ENCODE measurements at regions not wholly inside any gene's neighbourhood (a gene's known extent, or its start where the extent isn't known, plus 50 kb on each side); places are given as distances from the start of the nearest gene placed in this dataset.

GRCh38 chr14:29197557-29197956, 431.0 kb downstream of the FOXG1 start:
- Histone ChIP-seq H3K27ac (no peak overlapping the region), H3K4me3 (ENCODE audit: low read depth, low read length) (no peak overlapping the region), H3K36me3 (replicated peaks) (no peaks in the 10 kb centered on the region), H3K27me3 (replicated peaks) (no peaks in the 10 kb centered on the region)
- no peak for DNase-seq
- in situ Hi-C loops (cut with HindIII; ENCODE audit: low pct_ligation_motif_present, low sequenced_read_pairs) = no loop called here
- TF ChIP-seq CTCF (IDR thresholded peaks at IDR 0.05; ENCODE audit: low read depth, low read length, missing control alignments) = no peak

GRCh38 chr14:29205658-29206057, 439.1 kb downstream of the FOXG1 start:
- no peak overlapping the region for H3K27ac ChIP-seq
- no peak overlapping the region for H3K4me3 ChIP-seq (ENCODE audit: low read depth, low read length)
- TF ChIP-seq CTCF (IDR thresholded peaks at IDR 0.05; ENCODE audit: low read depth, low read length, missing control alignments) = no peak
- H3K27me3 ChIP-seq (replicated peaks) = no peaks in the 10 kb centered on the region
- in situ Hi-C loops (cut with HindIII; ENCODE audit: low pct_ligation_motif_present, low sequenced_read_pairs) = no loop called here
- no peak for DNase-seq
- H3K36me3 ChIP-seq (replicated peaks) = no peaks in the 10 kb centered on the region

GRCh38 chr14:29215853-29216252, 449.3 kb downstream of the FOXG1 start:
- no peak overlapping the region for H3K27ac ChIP-seq
- DNase-seq = no peak
- no peaks in the 10 kb centered on the region for H3K36me3 ChIP-seq (replicated peaks)
- in situ Hi-C loops (cut with HindIII; ENCODE audit: low pct_ligation_motif_present, low sequenced_read_pairs) = no loop called here
- H3K27me3 ChIP-seq (replicated peaks) = no peaks in the 10 kb centered on the region
- H3K4me3 ChIP-seq (ENCODE audit: low read depth, low read length) = no peak overlapping the region
- no peak for TF ChIP-seq CTCF (IDR thresholded peaks at IDR 0.05; ENCODE audit: low read depth, low read length, missing control alignments)

- Histone ChIP-seq H3K4me3 (ENCODE audit: low read depth, low read length) (no peak overlapping the region), H3K36me3 (replicated peaks) (no peaks in the 10 kb centered on the region), H3K27me3 (replicated peaks) (no peaks in the 10 kb centered on the region), H3K27ac (no peak overlapping the region)
- in situ Hi-C loops (cut with HindIII; ENCODE audit: low pct_ligation_motif_present, low sequenced_read_pairs) = no loop called here
- no peak for TF ChIP-seq CTCF (IDR thresholded peaks at IDR 0.05; ENCODE audit: low read depth, low read length, missing control alignments)
- DNase-seq = no peak
Measured at GRCh38 chr14:29216268-29217232, 450.0 kb downstream of the FOXG1 start.

GRCh38 chr14:29217813-29218450, 451.3 kb downstream of the FOXG1 start:
- no peak for DNase-seq
- in situ Hi-C loops (cut with HindIII; ENCODE audit: low pct_ligation_motif_present, low sequenced_read_pairs) = no loop called here

More at GRCh38 chr14:29217813-29218450, 451.3 kb downstream of the FOXG1 start:
- no peak for TF ChIP-seq CTCF (IDR thresholded peaks at IDR 0.05; ENCODE audit: low read depth, low read length, missing control alignments)
- Histone ChIP-seq H3K4me3 (ENCODE audit: low read depth, low read length) (no peak overlapping the region), H3K27ac (no peak overlapping the region), H3K36me3 (replicated peaks) (no peaks in the 10 kb centered on the region), H3K27me3 (replicated peaks) (no peaks in the 10 kb centered on the region)

Data from brain microvascular endothelial cell (primary cell).